Astrocyte (in vitro differentiated cells and primary cell): ENCODE measurements at regions not wholly inside any gene's neighbourhood (a gene's known extent, or its start where the extent isn't known, plus 50 kb on each side); places are given as distances from the start of the nearest gene placed in this dataset.

Experiments
- DNase-seq: peaks from one replicate; pipeline ENCODE4 v3.0.0-alpha.2; 2010; ENCODE audit warnings: low read depth
- FAIRE-seq: peaks from 2 replicates; lab custom pipeline; 2011; peaks lifted over from hg19 to GRCh38; lab: Jason Lieb, UNC
- H2AFZ ChIP-seq: 2 replicates; pipeline ENCODE4 v1.6.0; 2012; ENCODE audit warnings: low read depth, low read length, inconsistent platforms
- H3K27ac ChIP-seq: 2 replicates; pipeline ENCODE4 v1.5.1; 2011; ENCODE audit warnings: low read depth, low read length, inconsistent platforms
- H3K27me3 ChIP-seq: 2 replicates; pipeline ENCODE4 v1.6.0; 2011; ENCODE audit warnings: low read length, inconsistent platforms; ENCODE audit not compliant: insufficient read depth
- H3K36me3 ChIP-seq: 2 replicates; pipeline ENCODE4 v1.5.1; 2011; ENCODE audit warnings: low read length, inconsistent platforms; ENCODE audit not compliant: insufficient read depth
- H3K4me1 ChIP-seq: 2 replicates; pipeline ENCODE4 v1.5.1; 2011; ENCODE audit warnings: low read length, inconsistent platforms; ENCODE audit not compliant: insufficient read depth
- H3K4me2 ChIP-seq: 2 replicates; pipeline ENCODE4 v1.6.0; 2012; ENCODE audit warnings: low read length, inconsistent platforms
- H3K4me3 ChIP-seq: 2 replicates; pipeline ENCODE4 v1.5.1; 2011; ENCODE audit warnings: low read depth, mild to moderate bottlenecking, low read length, inconsistent platforms; ENCODE audit not compliant: insufficient read depth
- H3K79me2 ChIP-seq: 2 replicates; pipeline ENCODE4 v1.6.0; 2012; ENCODE audit warnings: mild to moderate bottlenecking, low read length, inconsistent platforms; ENCODE audit not compliant: insufficient read depth
- H3K9ac ChIP-seq: 2 replicates; pipeline ENCODE4 v1.6.0; 2012; ENCODE audit warnings: mild to moderate bottlenecking, low read length, inconsistent platforms
- H3K9me3 ChIP-seq: 2 replicates; pipeline ENCODE4 v1.5.1; 2012; ENCODE audit warnings: low read depth, mild to moderate bottlenecking, low read length, inconsistent platforms; ENCODE audit not compliant: insufficient read depth
- H4K20me1 ChIP-seq: 2 replicates; pipeline ENCODE4 v1.6.0; 2012; ENCODE audit warnings: low read length, inconsistent platforms; ENCODE audit not compliant: insufficient read depth
- H3K27ac Mint-ChIP-seq: one replicate; pipeline ENCODE4 v1.8.0; 2021; ENCODE audit warnings: mild to moderate bottlenecking, mixed read lengths; ENCODE audit not compliant: unreplicated experiment
- H3K27me3 Mint-ChIP-seq: one replicate; pipeline ENCODE4 v1.8.0; 2021; ENCODE audit warnings: low read depth, mixed read lengths; ENCODE audit not compliant: unreplicated experiment
- H3K36me3 Mint-ChIP-seq: one replicate; pipeline ENCODE4 v1.8.0; 2021; ENCODE audit warnings: low read depth, mixed read lengths; ENCODE audit not compliant: unreplicated experiment
- H3K4me1 Mint-ChIP-seq: one replicate; pipeline ENCODE4 v1.8.0; 2021; ENCODE audit warnings: low read depth, mixed read lengths; ENCODE audit not compliant: unreplicated experiment
- H3K4me3 Mint-ChIP-seq: one replicate; pipeline ENCODE4 v1.8.0; 2021; ENCODE audit warnings: mild to moderate bottlenecking, moderate library complexity, mixed read lengths; ENCODE audit not compliant: unreplicated experiment
- H3K9me3 Mint-ChIP-seq: one replicate; pipeline ENCODE4 v1.8.0; 2021; ENCODE audit warnings: mild to moderate bottlenecking, mixed read lengths; ENCODE audit not compliant: unreplicated experiment
- EZH2 ChIP-seq: IDR thresholded peaks from 2 replicates; pipeline ENCODE4 v1.6.1; 2012; ENCODE audit warnings: mild to moderate bottlenecking, low read length, inconsistent platforms; ENCODE audit not compliant: insufficient read depth
- TF ChIP-seq, protein P1 (sequence below): IDR thresholded peaks from 2 replicates; pipeline ENCODE4 v1.5.1; 2011; ENCODE audit warnings: low read depth, mild to moderate bottlenecking, inconsistent platforms, low read length, moderate library complexity; ENCODE audit not compliant: insufficient read depth

GRCh38 chr7:19062216-19062615, 55.2 kb downstream of the TWIST1 start:
- H3K4me3 Mint-ChIP-seq, result no peak overlapping the region

DNA sequence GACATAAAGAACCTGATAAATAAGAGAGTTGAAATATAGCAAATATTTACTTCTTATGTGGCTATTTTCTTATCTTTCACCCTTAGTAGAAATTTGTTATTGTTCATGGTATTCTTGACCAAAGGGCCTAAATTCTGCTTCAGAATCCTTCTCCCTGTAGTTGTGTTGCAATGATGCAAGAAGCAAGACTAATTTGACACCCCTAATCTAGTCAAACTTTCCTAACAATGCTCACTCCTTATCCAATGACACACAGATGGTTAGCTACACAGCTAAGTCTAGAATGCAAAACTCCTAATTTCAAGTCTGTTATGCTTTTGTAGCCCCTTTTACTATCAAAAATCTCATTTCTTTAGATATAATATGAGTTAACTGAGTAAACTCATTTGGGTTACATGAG, 56.1 kb downstream of the TWIST1 start:
- no peak overlapping the region for H3K27ac Mint-ChIP-seq
- H3K9ac ChIP-seq, result no peak overlapping the region
- H4K20me1 ChIP-seq, result no peaks in the 10 kb centered on the region
- no peak for TF ChIP-seq EZH2
- TF ChIP-seq, protein P1, sequence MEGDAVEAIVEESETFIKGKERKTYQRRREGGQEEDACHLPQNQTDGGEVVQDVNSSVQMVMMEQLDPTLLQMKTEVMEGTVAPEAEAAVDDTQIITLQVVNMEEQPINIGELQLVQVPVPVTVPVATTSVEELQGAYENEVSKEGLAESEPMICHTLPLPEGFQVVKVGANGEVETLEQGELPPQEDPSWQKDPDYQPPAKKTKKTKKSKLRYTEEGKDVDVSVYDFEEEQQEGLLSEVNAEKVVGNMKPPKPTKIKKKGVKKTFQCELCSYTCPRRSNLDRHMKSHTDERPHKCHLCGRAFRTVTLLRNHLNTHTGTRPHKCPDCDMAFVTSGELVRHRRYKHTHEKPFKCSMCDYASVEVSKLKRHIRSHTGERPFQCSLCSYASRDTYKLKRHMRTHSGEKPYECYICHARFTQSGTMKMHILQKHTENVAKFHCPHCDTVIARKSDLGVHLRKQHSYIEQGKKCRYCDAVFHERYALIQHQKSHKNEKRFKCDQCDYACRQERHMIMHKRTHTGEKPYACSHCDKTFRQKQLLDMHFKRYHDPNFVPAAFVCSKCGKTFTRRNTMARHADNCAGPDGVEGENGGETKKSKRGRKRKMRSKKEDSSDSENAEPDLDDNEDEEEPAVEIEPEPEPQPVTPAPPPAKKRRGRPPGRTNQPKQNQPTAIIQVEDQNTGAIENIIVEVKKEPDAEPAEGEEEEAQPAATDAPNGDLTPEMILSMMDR, result no peak
- no peaks in the 10 kb centered on the region for H3K27me3 ChIP-seq
- no peaks in the 10 kb centered on the region for H3K9me3 ChIP-seq
- H3K27me3 Mint-ChIP-seq, result no peaks in the 10 kb centered on the region
- no peak overlapping the region for H3K27ac ChIP-seq
- H3K36me3 Mint-ChIP-seq, result no peaks in the 10 kb centered on the region
- H3K79me2 ChIP-seq, result no peaks in the 10 kb centered on the region
- no peak overlapping the region for H3K4me2 ChIP-seq
- no peak overlapping the region for H2AFZ ChIP-seq
- DNase-seq, result peak; percentile 10
- H3K4me3 ChIP-seq, result no peak overlapping the region
- H3K36me3 ChIP-seq, result no peaks in the 10 kb centered on the region
- no peaks in the 10 kb centered on the region for H3K4me1 ChIP-seq
- H3K4me1 Mint-ChIP-seq, result peaks cover 2% of the 10 kb centered on the region
- peaks cover 3% of the 10 kb centered on the region for H3K9me3 Mint-ChIP-seq
- H3K4me3 Mint-ChIP-seq, result no peak overlapping the region
- FAIRE-seq, result no peak

More at GRCh38 chr7:19062216-19062615, 55.2 kb downstream of the TWIST1 start:
- no peak overlapping the region for H3K4me2 ChIP-seq
- H3K36me3 ChIP-seq, result no peaks in the 10 kb centered on the region
- H3K27me3 ChIP-seq, result no peaks in the 10 kb centered on the region
- DNase-seq (no peak), FAIRE-seq (no peak)
- H3K9ac ChIP-seq, result no peak overlapping the region
- Mint-ChIP-seq H3K36me3 (no peaks in the 10 kb centered on the region), H3K4me1 (peaks cover 2% of the 10 kb centered on the region), H3K27me3 (no peaks in the 10 kb centered on the region), H3K27ac (no peak overlapping the region), H3K9me3 (peaks cover 3% of the 10 kb centered on the region)
- H3K9me3 ChIP-seq, result no peaks in the 10 kb centered on the region
- H3K79me2 ChIP-seq, result no peaks in the 10 kb centered on the region
- no peaks in the 10 kb centered on the region for H4K20me1 ChIP-seq
- TF ChIP-seq, protein P1, result no peak
- TF ChIP-seq EZH2, result no peak
- H2AFZ ChIP-seq, result no peak overlapping the region
- H3K4me1 ChIP-seq, result no peaks in the 10 kb centered on the region
- no peak overlapping the region for H3K4me3 ChIP-seq
- no peak overlapping the region for H3K27ac ChIP-seq

DNA sequence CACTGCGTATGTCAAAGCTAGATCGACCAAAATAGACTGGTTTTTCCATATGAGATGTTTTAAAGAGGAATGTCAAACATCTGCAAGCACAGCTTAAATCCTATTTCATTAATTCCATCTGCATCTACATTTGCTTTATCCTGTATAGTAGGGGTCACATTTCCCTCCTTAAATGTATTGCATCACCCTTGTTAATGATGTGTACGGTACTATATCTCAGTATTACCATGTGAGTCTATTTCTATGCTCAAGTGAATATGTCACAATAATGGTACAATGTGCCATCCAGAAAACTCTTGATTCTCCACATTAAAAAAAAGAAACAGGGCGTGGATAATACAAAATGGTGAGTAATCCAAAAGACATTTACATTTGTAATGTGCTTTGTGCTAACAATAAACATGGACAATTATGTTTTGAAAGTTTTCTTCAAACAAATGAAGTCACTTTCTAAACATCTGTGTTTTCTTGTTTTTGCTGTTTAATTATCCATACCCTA, 56.6 kb downstream of the TWIST1 start:
- H3K4me2 ChIP-seq, result no peak overlapping the region
- TF ChIP-seq, protein P1, result no peak
- TF ChIP-seq EZH2, result no peak
- Mint-ChIP-seq H3K4me1 (no peaks in the 10 kb centered on the region), H3K27ac (no peak overlapping the region), H3K4me3 (no peak overlapping the region), H3K27me3 (no peaks in the 10 kb centered on the region), H3K9me3 (peaks cover 3% of the 10 kb centered on the region), H3K36me3 (no peaks in the 10 kb centered on the region)
- FAIRE-seq (peak; percentile 84), DNase-seq (peak; percentile 5)
- no peaks in the 10 kb centered on the region for H3K36me3 ChIP-seq
- H3K4me3 ChIP-seq, result no peak overlapping the region
- H2AFZ ChIP-seq, result no peak overlapping the region
- no peaks in the 10 kb centered on the region for H3K4me1 ChIP-seq
- H3K79me2 ChIP-seq, result no peaks in the 10 kb centered on the region
- no peaks in the 10 kb centered on the region for H3K9me3 ChIP-seq
- H3K27ac ChIP-seq, result no peak overlapping the region
- H3K9ac ChIP-seq, result no peak overlapping the region
- no peaks in the 10 kb centered on the region for H3K27me3 ChIP-seq
- no peaks in the 10 kb centered on the region for H4K20me1 ChIP-seq
